Lower leg skin (tissue), 3 donors: ENCODE measurements at regions not wholly inside any gene's neighbourhood (a gene's known extent, or its start where the extent isn't known, plus 50 kb on each side); places are given as distances from the start of the nearest gene placed in this dataset.
"Not testable (repeated sequence)": the region's sequence is repeated elsewhere in the genome, so short reads cannot be mapped to it uniquely, and the experiment has no call there.

Source experiments
- CTCF ChIP-seq, 3 donors: fragments of 450-650 bp; IDR thresholded peaks; one replicate each; pipeline ENCODE4 v1.5.1; 2016; ENCODE audit warnings: antibody characterized with exemption in 3 of 3, mild to moderate bottlenecking in 3 of 3, moderate library complexity in 2 of 3
- POLR2A ChIP-seq, 2 donors: fragments of 450-650 bp; IDR thresholded peaks; one replicate each; pipeline ENCODE4 v1.6.1; 2016 to 2017; ENCODE audit warnings: antibody characterized with exemption in 2 of 2, mild to moderate bottlenecking in 1 of 2, moderate library complexity in 1 of 2

DNA sequence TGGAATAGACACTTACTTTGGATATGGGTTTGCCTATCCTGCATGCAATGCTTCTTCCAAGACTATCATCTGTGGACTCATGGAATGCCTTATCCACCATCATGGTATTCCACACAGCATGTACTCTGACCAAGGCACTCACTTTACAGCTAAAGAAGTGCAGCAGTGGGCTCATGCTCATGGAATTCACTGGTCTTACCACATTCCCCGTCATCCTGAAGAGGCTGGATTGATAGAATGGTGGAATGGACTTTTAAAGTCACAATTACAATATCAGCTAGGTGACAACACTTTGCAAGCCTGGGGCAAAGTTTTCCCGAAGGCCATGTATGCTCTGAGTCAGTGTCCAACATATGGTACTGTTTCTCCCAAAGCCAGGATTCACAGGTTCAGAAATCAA is 199.1 kb downstream of the GJA1 start:
- not testable (repeated sequence) for TF ChIP-seq CTCF, POLR2A (IDR thresholded peaks at IDR 0.05)
